Upper lobe of right lung (tissue), 1 donor: ENCODE measurements at regions not wholly inside any gene's neighbourhood (a gene's known extent, or its start where the extent isn't known, plus 50 kb on each side); places are given as distances from the start of the nearest gene placed in this dataset.

Experiments used
- ATAC-seq: fragments of 200-7000 bp; cut with Tn5 transposase; one replicate; pipeline ENCODE4 v1.9.1; 2020; ENCODE audit warnings: mild to moderate bottlenecking, moderate library complexity
- DNase-seq: peaks from one replicate; pipeline ENCODE4 v3.0.0-alpha.2; 2020
- H3K27ac ChIP-seq: fragments of 200-600 bp; one replicate; pipeline ENCODE4 v1.8.0; 2022
- H3K27me3 ChIP-seq: fragments of 200-600 bp; one replicate; pipeline ENCODE4 v1.8.0; 2022; ENCODE audit warnings: mild to moderate bottlenecking
- H3K36me3 ChIP-seq: fragments of 200-600 bp; one replicate; pipeline ENCODE4 v1.8.0; 2022
- H3K4me1 ChIP-seq: fragments of 200-600 bp; one replicate; pipeline ENCODE4 v1.8.0; 2022
- H3K4me3 ChIP-seq: fragments of 200-600 bp; one replicate; pipeline ENCODE4 v1.8.0; 2022; ENCODE audit warnings: mild to moderate bottlenecking
- H3K9me3 ChIP-seq: fragments of 200-600 bp; one replicate; pipeline ENCODE4 v1.8.0; 2022
- CTCF ChIP-seq: fragments of 200-600 bp; IDR thresholded peaks from one replicate; pipeline ENCODE4 v1.8.0; 2022; ENCODE audit warnings: antibody characterized with exemption
- intact Hi-C: fragments of 100-400 bp; cut with DNase I; formaldehyde crosslinking; loops from one replicate; pipeline ENCODE4 v1.11.0; 2022
- donor health status: DM: no; HTN: yes; CAD: no; lungs with severe emphysema.

- Histone ChIP-seq H3K9me3 (no peaks in the 10 kb centered on the region), H3K27me3 (no peaks in the 10 kb centered on the region), H3K27ac (no peak overlapping the region), H3K36me3 (no peaks in the 10 kb centered on the region), H3K4me3 (no peak overlapping the region), H3K4me1 (no peaks in the 10 kb centered on the region)
- intact Hi-C loops, result no loop called here
- DNase-seq (no peak), ATAC-seq (no peak)
- no peak for TF ChIP-seq CTCF
These were observed 142.8 kb downstream of the ATG4C start for GRCh38 chr1:62926681-62927252.

GRCh38 chr1:62928885-62929284, 145.0 kb downstream of the ATG4C start:
- intact Hi-C loops, result no loop called here
- no peaks in the 10 kb centered on the region for H3K4me1 ChIP-seq
- ATAC-seq (no peak), DNase-seq (no peak)
- no peaks in the 10 kb centered on the region for H3K9me3 ChIP-seq
- no peak overlapping the region for H3K27ac ChIP-seq
- H3K36me3 ChIP-seq, result no peaks in the 10 kb centered on the region
- no peaks in the 10 kb centered on the region for H3K27me3 ChIP-seq
- no peak overlapping the region for H3K4me3 ChIP-seq
- no peak for TF ChIP-seq CTCF

GRCh38 chr1:62937634-62938296, 153.8 kb downstream of the ATG4C start:
- no peaks in the 10 kb centered on the region for H3K36me3 ChIP-seq
- H3K4me3 ChIP-seq, result no peak overlapping the region
- H3K27ac ChIP-seq, result no peak overlapping the region
- H3K4me1 ChIP-seq, result no peaks in the 10 kb centered on the region
- no peak for TF ChIP-seq CTCF
- no peak for ATAC-seq
- no peaks in the 10 kb centered on the region for H3K27me3 ChIP-seq
- no peaks in the 10 kb centered on the region for H3K9me3 ChIP-seq
- intact Hi-C loops, result no loop called here
- DNase-seq, result no peak

- ATAC-seq, result no peak
- no peaks in the 10 kb centered on the region for H3K27me3 ChIP-seq
These were observed 157.8 kb downstream of the ATG4C start for GRCh38 chr1:62941780-62942179.

GRCh38 chr1:62946511-62946910, 162.6 kb downstream of the ATG4C start:
- H3K4me3 ChIP-seq, result no peak overlapping the region
- no peaks in the 10 kb centered on the region for H3K36me3 ChIP-seq
- intact Hi-C loops, result no loop called here
- H3K27ac ChIP-seq, result no peak overlapping the region
- H3K4me1 ChIP-seq, result no peaks in the 10 kb centered on the region
- TF ChIP-seq CTCF, result no peak
- no peaks in the 10 kb centered on the region for H3K27me3 ChIP-seq
- no peaks in the 10 kb centered on the region for H3K9me3 ChIP-seq
- DNase-seq, result no peak
- no peak for ATAC-seq

More at GRCh38 chr1:62941780-62942179, 157.8 kb downstream of the ATG4C start:
- Histone ChIP-seq H3K9me3 (no peaks in the 10 kb centered on the region), H3K36me3 (no peaks in the 10 kb centered on the region), H3K27ac (no peak overlapping the region), H3K4me3 (no peak overlapping the region), H3K4me1 (no peaks in the 10 kb centered on the region)
- TF ChIP-seq CTCF, result no peak
- intact Hi-C loops, result no loop called here
- DNase-seq, result no peak

GRCh38 chr1:62951428-62951827, 167.5 kb downstream of the ATG4C start:
- intact Hi-C loops, result no loop called here
- H3K27me3 ChIP-seq, result peaks cover 6% of the 10 kb centered on the region
- TF ChIP-seq CTCF, result no peak
- no peaks in the 10 kb centered on the region for H3K36me3 ChIP-seq
- no peaks in the 10 kb centered on the region for H3K9me3 ChIP-seq
- no peak overlapping the region for H3K4me3 ChIP-seq
- ATAC-seq, result no peak
- no peak for DNase-seq
- no peaks in the 10 kb centered on the region for H3K4me1 ChIP-seq
- H3K27ac ChIP-seq, result no peak overlapping the region
